Astrocyte of the cerebellum (primary cell): ENCODE measurements at regions not wholly inside any gene's neighbourhood (a gene's known extent, or its start where the extent isn't known, plus 50 kb on each side); places are given as distances from the start of the nearest gene placed in this dataset.

ENCODE experiments used
- DNase-seq: peaks from one replicate; pipeline ENCODE4 v3.0.0-alpha.2; 2011; ENCODE audit warnings: low read depth
- H3K4me3 ChIP-seq: 2 replicates; pipeline ENCODE4 v1.5.1; 2011; ENCODE audit warnings: mild to moderate bottlenecking, low read depth, low read length, moderate library complexity
- CTCF ChIP-seq: IDR thresholded peaks from 2 replicates; pipeline ENCODE4 v1.5.1; 2012; ENCODE audit warnings: low read length, low read depth, moderate library complexity, mild to moderate bottlenecking; ENCODE audit errors: missing control alignments
- in situ Hi-C: cut with HindIII; loops from 2 replicates; pipeline ENCODE4 v1.10.0; 2017; ENCODE audit warnings: low sequenced_read_pairs

DNA sequence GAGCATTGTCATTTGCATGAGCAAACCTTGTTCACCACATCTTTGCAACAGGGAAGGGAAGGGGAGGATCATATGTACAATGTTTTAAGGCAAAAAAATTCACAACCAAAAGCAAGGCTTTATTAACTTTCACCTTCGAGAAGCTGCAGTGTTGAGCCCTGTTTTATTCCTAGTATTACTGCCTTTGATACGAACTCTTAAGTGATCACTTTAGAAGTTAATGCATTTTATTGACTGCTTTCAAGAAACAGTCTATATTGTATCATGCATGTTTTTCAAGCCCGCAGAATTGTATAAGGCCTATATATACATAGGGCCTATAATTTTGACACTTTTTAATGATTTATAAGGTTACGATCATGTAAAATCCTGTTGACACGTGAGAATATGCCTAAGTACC, 117.5 kb upstream of the VPREB1 start:
- H3K4me3 ChIP-seq = no peak overlapping the region
- in situ Hi-C loops = no loop called here
- TF ChIP-seq CTCF = no peak
- no peak for DNase-seq

GRCh38 chr22:22125579-22126468, 118.8 kb upstream of the VPREB1 start:
- no peak for DNase-seq
- H3K4me3 ChIP-seq = no peak overlapping the region
- in situ Hi-C loops = no loop called here
- TF ChIP-seq CTCF = no peak

DNA sequence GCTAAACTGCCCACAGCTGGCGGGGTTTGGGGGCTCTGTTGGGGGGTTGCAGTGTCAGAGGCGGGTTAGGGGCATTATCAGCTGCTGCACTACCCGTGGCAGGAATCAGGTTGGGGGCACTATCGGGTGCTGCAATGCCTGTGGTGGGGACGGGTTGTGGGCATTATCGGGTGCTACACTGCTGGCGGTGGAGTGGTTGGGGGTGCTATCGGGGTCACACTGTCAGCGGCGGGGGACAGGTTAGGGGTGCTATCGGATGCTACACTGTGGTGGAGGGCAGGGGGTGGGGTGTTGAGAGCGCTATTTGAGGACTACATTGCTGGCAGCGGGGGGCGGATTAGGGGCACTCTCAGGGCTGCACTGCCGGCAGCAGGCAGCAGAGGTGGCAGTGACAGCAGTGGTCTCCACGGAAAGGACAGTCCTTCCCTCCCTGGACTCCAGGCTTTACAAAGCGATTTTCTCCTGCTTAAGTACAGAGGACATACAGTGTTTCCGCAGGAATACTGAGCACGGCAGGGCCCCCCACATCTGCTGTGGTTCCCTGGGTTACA, 119.5 kb upstream of the VPREB1 start:
- in situ Hi-C loops = no loop called here
- no peak overlapping the region for H3K4me3 ChIP-seq
- DNase-seq = no peak
- no peak for TF ChIP-seq CTCF

GRCh38 chr22:22124374-22124773, 120.2 kb upstream of the VPREB1 start:
- DNase-seq = no peak
- H3K4me3 ChIP-seq = no peak overlapping the region
- no peak for TF ChIP-seq CTCF
- in situ Hi-C loops = no loop called here

DNA sequence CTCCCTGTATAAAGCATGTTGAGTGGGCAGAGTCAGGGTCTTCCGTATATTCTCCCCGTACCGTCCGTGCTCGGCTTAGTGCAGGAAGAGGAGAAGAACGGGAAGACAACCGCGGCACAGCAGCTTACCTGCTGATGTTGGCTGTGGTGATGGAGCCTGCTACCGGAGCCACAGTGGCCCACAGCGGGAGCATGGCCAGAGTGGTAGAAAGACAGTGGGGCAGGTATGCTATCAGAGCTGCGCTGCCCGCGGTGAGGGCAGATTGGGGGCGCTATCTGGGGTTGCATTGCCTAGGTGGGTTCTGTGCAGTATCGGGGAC, 120.7 kb upstream of the VPREB1 start:
- DNase-seq = no peak
- in situ Hi-C loops = no loop called here
- TF ChIP-seq CTCF = no peak

DNA sequence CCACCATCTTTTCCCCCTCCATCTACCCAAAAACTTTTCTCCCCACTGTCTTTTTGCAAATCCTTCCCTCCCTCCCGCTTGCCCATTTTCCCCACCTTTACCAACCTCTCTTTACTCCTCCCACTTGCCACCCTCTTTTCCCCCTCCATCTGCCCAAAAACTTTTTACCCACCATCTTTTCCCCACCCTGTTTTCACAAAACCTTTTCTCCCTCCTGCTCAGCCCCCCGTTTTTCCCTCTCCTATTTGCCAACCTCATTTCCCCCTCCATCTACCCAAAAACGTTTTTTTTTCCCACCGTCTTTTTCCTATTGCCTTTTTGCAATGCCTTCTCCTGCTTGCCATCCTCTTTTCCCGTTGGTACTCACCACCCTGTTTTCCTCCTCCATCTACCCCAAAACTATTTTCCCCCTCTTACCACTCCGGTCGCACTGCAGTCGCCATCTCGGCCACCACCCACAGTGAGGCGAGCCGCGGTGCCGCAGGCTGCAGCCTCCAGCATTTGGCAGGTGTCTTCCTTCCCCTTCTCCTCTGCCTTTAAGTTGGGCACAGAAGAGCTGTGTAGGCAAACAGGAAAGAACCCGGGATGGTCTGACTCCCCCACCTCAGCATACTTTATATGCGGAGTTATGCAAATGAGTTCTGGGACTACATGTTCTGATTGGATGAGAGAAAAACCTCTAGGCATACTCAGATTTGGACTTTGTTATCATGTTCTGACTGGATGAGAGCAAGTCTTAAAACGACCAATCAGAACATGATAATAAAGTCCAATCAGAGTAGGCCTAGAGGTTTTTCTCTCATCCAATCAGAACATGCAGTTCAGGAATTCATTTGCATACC, 121.2 kb upstream of the VPREB1 start:
- in situ Hi-C loops = no loop called here
- no peak for DNase-seq
- H3K4me3 ChIP-seq = no peak overlapping the region
- no peak for TF ChIP-seq CTCF

More for the DNA sequence above, 120.7 kb upstream of the VPREB1 start:
- no peak overlapping the region for H3K4me3 ChIP-seq
